Sigmoid colon (tissue), 4 donors: ENCODE measurements at regions not wholly inside any gene's neighbourhood (a gene's known extent, or its start where the extent isn't known, plus 50 kb on each side); places are given as distances from the start of the nearest gene placed in this dataset.

Experiments used
- CTCF ChIP-seq, 4 experiments: fragments of 450-650 bp in 3 of 4; fragments of 200-600 bp in 1 of 4; IDR thresholded peaks; one replicate each; pipeline ENCODE4 v1.5.1; 2016 to 2019; ENCODE audit warnings: antibody characterized with exemption in 4 of 4, mild to moderate bottlenecking in 3 of 4, moderate library complexity in 2 of 4
- EP300 ChIP-seq, 4 donors: sonication (generic); formaldehyde crosslinking; IDR thresholded peaks; one replicate each; pipeline ENCODE4 v1.6.1; 2017; ENCODE audit warnings: antibody characterized with exemption in 4 of 4
- POLR2AphosphoS5 ChIP-seq, 4 donors: sonication (generic); formaldehyde crosslinking; IDR thresholded peaks; one replicate each; pipeline ENCODE4 v1.6.1; 2017; ENCODE audit warnings: antibody characterized with exemption in 4 of 4

GRCh38 chr3:72203105-72203504, 418.2 kb upstream of the PROK2 start:
- no peak for TF ChIP-seq POLR2AphosphoS5 (IDR thresholded peaks at IDR 0.05)
- no peak for TF ChIP-seq CTCF (IDR thresholded peaks at IDR 0.05)
- TF ChIP-seq EP300 (IDR thresholded peaks at IDR 0.05) = no peak
